Astrocyte (in vitro differentiated cells and primary cell): ENCODE measurements at regions not wholly inside any gene's neighbourhood (a gene's known extent, or its start where the extent isn't known, plus 50 kb on each side); places are given as distances from the start of the nearest gene placed in this dataset. TPM values are rescaled to one million over a fixed set of nuclear protein-coding genes. Genes with fewer than 3 reads are reported as not detected.

Source experiments
- microRNA-seq: library from miRNA; unstranded; fragments of <30 nt; microRNA quantifications from one replicate; pipeline ENCODE4 v1.2.0, GENCODE V29; 2020

Small RNA genes in the stretch of these regions (microRNA-seq; reads per million reads assigned to microRNA genes)
- gene MIR1587 (not detected), gene MIR3937 (not detected)
